SK-N-SH treated with all-trans-retinoic acid at 6 μM for 48 hours (cell line): ENCODE measurements at regions not wholly inside any gene's neighbourhood (a gene's known extent, or its start where the extent isn't known, plus 50 kb on each side); places are given as distances from the start of the nearest gene placed in this dataset.

Experiments
- CSDC2 ChIP-seq: fragments of 250-450 bp; sonication (Bioruptor Pico); IDR thresholded peaks from 2 replicates; pipeline ENCODE4 v1.5.0; 2020; ENCODE audit warnings: mild to moderate bottlenecking, moderate library complexity
- ESRRG ChIP-seq: fragments of 250-450 bp; sonication (Bioruptor Pico); IDR thresholded peaks from 2 replicates; pipeline ENCODE4 v1.6.1; 2021; ENCODE audit warnings: mild to moderate bottlenecking
- RARB ChIP-seq: fragments of 250-450 bp; sonication (Bioruptor Pico); IDR thresholded peaks from 2 replicates; pipeline ENCODE4 v1.8.0; 2021; ENCODE audit warnings: mild to moderate bottlenecking, moderate library complexity
- ZNF8 ChIP-seq: fragments of 450-650 bp; formaldehyde crosslinking; IDR thresholded peaks from 2 replicates; pipeline ENCODE4 v1.5.0; 2020; ENCODE audit warnings: mild to moderate bottlenecking, moderate library complexity
- TF ChIP-seq, protein P1 (sequence below): fragments of 250-450 bp; sonication (Bioruptor Pico); IDR thresholded peaks from 2 replicates; pipeline ENCODE4 v1.5.1; 2020; ENCODE audit warnings: low read depth, mild to moderate bottlenecking, moderate library complexity
- TF ChIP-seq, protein P2 (sequence below): fragments of 250-450 bp; sonication (Bioruptor Pico); IDR thresholded peaks from 2 replicates; pipeline ENCODE4 v1.8.0; 2020; ENCODE audit warnings: mild to moderate bottlenecking, moderate library complexity, borderline replicate concordance
- TF ChIP-seq, protein P3 (sequence below): fragments of 250-450 bp; sonication (Bioruptor Pico); IDR thresholded peaks from 2 replicates; pipeline ENCODE4 v1.8.0; 2021; ENCODE audit warnings: low read depth, mild to moderate bottlenecking, moderate library complexity, borderline replicate concordance

DNA sequence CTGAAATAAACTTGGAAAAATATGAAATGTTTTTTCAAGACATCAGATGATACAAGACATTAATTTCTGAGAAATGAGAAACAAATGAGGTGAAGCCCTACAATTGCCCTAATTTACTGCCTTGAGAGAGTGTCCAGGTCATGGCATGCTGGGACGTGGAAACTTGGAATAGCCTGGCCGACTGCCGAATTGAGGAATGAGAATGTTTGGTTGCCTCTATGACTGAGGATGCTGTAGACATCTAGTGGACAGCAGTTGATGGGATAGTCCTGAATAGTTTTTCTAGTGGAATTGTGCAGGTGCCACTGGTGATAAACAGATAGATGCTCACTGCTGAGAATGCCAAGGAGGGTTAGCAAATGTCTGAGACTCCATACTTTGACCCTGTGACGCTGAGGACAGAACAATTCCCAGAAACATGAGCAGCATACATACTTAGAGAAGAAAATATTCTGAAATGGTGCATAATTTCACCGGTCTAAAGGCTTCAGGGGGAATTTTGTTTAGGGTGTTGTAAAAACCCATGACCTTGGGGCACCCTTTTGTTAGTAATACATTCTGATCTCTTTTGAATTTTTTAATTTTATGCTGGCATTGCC lies 56.5 kb upstream of the CWC22 start:
- no peak for TF ChIP-seq ZNF8 (CRISPR knock-in tag)
- TF ChIP-seq CSDC2 (CRISPR knock-in tag): no peak
- no peak for TF ChIP-seq ESRRG (CRISPR knock-in tag)
- no peak for TF ChIP-seq RARB (CRISPR knock-in tag)
- TF ChIP-seq, protein P1, sequence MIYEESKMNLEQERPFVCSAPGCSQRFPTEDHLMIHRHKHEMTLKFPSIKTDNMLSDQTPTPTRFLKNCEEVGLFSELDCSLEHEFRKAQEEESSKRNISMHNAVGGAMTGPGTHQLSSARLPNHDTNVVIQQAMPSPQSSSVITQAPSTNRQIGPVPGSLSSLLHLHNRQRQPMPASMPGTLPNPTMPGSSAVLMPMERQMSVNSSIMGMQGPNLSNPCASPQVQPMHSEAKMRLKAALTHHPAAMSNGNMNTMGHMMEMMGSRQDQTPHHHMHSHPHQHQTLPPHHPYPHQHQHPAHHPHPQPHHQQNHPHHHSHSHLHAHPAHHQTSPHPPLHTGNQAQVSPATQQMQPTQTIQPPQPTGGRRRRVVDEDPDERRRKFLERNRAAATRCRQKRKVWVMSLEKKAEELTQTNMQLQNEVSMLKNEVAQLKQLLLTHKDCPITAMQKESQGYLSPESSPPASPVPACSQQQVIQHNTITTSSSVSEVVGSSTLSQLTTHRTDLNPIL (CRISPR knock-in tag): no peak
- TF ChIP-seq, protein P2, sequence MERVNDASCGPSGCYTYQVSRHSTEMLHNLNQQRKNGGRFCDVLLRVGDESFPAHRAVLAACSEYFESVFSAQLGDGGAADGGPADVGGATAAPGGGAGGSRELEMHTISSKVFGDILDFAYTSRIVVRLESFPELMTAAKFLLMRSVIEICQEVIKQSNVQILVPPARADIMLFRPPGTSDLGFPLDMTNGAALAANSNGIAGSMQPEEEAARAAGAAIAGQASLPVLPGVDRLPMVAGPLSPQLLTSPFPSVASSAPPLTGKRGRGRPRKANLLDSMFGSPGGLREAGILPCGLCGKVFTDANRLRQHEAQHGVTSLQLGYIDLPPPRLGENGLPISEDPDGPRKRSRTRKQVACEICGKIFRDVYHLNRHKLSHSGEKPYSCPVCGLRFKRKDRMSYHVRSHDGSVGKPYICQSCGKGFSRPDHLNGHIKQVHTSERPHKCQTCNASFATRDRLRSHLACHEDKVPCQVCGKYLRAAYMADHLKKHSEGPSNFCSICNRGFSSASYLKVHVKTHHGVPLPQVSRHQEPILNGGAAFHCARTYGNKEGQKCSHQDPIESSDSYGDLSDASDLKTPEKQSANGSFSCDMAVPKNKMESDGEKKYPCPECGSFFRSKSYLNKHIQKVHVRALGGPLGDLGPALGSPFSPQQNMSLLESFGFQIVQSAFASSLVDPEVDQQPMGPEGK (CRISPR knock-in tag): no peak
- TF ChIP-seq, protein P3, sequence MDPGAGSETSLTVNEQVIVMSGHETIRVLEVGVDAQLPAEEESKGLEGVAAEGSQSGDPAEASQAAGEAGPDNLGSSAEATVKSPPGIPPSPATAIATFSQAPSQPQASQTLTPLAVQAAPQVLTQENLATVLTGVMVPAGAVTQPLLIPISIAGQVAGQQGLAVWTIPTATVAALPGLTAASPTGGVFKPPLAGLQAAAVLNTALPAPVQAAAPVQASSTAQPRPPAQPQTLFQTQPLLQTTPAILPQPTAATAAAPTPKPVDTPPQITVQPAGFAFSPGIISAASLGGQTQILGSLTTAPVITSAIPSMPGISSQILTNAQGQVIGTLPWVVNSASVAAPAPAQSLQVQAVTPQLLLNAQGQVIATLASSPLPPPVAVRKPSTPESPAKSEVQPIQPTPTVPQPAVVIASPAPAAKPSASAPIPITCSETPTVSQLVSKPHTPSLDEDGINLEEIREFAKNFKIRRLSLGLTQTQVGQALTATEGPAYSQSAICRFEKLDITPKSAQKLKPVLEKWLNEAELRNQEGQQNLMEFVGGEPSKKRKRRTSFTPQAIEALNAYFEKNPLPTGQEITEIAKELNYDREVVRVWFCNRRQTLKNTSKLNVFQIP (CRISPR knock-in tag): no peak
